ENCODE measurements at regions not wholly inside any gene's neighbourhood (a gene's known extent, or its start where the extent isn't known, plus 50 kb on each side); places are given as distances from the start of the nearest gene placed in this dataset.
"Not testable (repeated sequence)": the region's sequence is repeated elsewhere in the genome, so short reads cannot be mapped to it uniquely, and the experiment has no call there.

DNA sequence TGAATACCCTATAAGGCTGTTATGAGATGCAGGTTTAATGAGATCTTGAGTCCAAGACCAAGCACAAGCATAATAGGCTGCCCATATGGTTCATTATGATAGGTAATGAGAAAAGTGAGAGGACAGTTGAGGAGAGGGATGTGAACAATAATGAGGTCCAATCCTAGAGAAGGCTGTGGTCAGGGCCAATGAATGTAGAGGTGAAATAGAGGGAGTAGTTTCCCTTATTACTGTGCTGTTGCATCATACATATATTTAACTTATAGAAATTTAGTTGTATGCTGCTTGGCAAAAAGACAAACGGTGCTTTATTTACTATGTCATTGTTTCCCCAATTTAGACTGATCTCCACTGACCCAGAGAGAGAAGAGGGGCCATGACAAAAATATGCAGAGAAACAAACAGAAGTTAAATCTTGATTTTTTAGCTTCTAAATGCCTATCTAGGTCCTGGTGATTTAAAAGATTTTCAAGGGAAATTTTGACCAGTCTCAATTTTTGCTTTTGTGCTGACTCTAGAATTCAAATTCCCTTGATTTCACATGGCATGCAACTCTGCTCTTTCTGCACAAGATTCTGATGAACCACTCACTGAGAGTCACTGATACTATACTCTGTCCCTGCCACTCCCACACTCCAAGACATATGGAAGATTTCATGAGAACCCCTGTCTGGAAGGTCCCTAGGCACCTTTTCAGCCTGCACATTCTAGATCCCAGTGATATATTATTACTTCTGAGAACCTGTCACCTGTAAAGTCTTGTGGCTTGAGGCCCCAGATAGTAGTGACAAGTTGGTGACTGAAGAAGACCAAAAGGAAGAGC lies 159.7 kb downstream of the VSIG4 start:
- no peaks in the 10 kb centered on the region for H3K79me2 ChIP-seq (ENCODE audit: insufficient read depth, low read length)
- no peaks in the 10 kb centered on the region for H3K4me1 ChIP-seq (ENCODE audit: insufficient read depth, low read length)
- H3K4me3 ChIP-seq (ENCODE audit: insufficient read depth, low read length): no peak overlapping the region
- no peaks in the 10 kb centered on the region for H3K9me3 ChIP-seq (ENCODE audit: low read depth, low read length)
- H3K27ac ChIP-seq (ENCODE audit: low read depth, low read length): no peak overlapping the region
- no peaks in the 10 kb centered on the region for H3K27me3 ChIP-seq (ENCODE audit: insufficient read depth, low read length)
- no peaks in the 10 kb centered on the region for H3K36me3 ChIP-seq (ENCODE audit: insufficient read depth, low read length)
- no peak overlapping the region for H2AFZ ChIP-seq (ENCODE audit: low read length)
- no peak for DNase-seq (ENCODE audit: insufficient read length, low spot score, missing footprints)
- TF ChIP-seq, protein P1, sequence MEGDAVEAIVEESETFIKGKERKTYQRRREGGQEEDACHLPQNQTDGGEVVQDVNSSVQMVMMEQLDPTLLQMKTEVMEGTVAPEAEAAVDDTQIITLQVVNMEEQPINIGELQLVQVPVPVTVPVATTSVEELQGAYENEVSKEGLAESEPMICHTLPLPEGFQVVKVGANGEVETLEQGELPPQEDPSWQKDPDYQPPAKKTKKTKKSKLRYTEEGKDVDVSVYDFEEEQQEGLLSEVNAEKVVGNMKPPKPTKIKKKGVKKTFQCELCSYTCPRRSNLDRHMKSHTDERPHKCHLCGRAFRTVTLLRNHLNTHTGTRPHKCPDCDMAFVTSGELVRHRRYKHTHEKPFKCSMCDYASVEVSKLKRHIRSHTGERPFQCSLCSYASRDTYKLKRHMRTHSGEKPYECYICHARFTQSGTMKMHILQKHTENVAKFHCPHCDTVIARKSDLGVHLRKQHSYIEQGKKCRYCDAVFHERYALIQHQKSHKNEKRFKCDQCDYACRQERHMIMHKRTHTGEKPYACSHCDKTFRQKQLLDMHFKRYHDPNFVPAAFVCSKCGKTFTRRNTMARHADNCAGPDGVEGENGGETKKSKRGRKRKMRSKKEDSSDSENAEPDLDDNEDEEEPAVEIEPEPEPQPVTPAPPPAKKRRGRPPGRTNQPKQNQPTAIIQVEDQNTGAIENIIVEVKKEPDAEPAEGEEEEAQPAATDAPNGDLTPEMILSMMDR (IDR thresholded peaks at IDR 0.05; ENCODE audit: extremely low read depth, low read depth, low read length): no peak
- no peaks in the 10 kb centered on the region for H4K20me1 ChIP-seq (ENCODE audit: insufficient read depth, low read length)
- H3K4me2 ChIP-seq (ENCODE audit: insufficient read depth, low read length): no peak overlapping the region

GRCh38 chrX:65878456-65878855 lies 161.4 kb downstream of the VSIG4 start:
- Histone ChIP-seq H3K9me3 (ENCODE audit: low read depth, low read length) (no peaks in the 10 kb centered on the region), H3K4me2 (ENCODE audit: insufficient read depth, low read length) (no peak overlapping the region), H3K27ac (ENCODE audit: low read depth, low read length) (no peak overlapping the region), H3K27me3 (ENCODE audit: insufficient read depth, low read length) (no peaks in the 10 kb centered on the region), H3K79me2 (ENCODE audit: insufficient read depth, low read length) (no peaks in the 10 kb centered on the region), H3K4me3 (ENCODE audit: insufficient read depth, low read length) (no peak overlapping the region), H3K4me1 (ENCODE audit: insufficient read depth, low read length) (no peaks in the 10 kb centered on the region), H3K36me3 (ENCODE audit: insufficient read depth, low read length) (no peaks in the 10 kb centered on the region), H4K20me1 (ENCODE audit: insufficient read depth, low read length) (no peaks in the 10 kb centered on the region), H2AFZ (ENCODE audit: low read length) (no peak overlapping the region)
- DNase-seq (ENCODE audit: insufficient read length, low spot score, missing footprints): no peak
- TF ChIP-seq, protein P1 (IDR thresholded peaks at IDR 0.05; ENCODE audit: extremely low read depth, low read depth, low read length): no peak

DNA sequence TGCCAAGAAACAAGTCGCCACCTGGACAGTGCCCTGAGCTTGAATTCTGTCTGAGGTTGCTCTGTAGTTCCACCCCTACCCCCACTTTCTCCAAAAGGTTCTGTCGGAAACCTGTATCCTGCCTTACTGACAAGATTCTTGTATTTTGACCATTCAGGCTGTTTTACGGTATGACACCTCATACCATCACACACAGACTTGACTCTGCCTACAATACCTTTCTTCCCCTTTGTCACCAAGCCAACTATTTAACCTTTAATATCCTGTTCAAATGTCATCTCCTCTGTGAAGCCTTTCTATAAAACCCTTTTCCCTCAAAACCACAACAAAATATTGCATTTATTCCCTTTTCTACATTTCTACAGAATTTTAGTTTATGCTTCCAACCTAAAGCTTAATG lies 161.9 kb downstream of the VSIG4 start:
- Histone ChIP-seq H3K4me1 (ENCODE audit: insufficient read depth, low read length) (no peaks in the 10 kb centered on the region), H3K36me3 (ENCODE audit: insufficient read depth, low read length) (no peaks in the 10 kb centered on the region), H3K9me3 (ENCODE audit: low read depth, low read length) (no peaks in the 10 kb centered on the region), H3K4me3 (ENCODE audit: insufficient read depth, low read length) (no peak overlapping the region), H2AFZ (ENCODE audit: low read length) (no peak overlapping the region), H3K27me3 (ENCODE audit: insufficient read depth, low read length) (no peaks in the 10 kb centered on the region), H3K4me2 (ENCODE audit: insufficient read depth, low read length) (no peak overlapping the region), H4K20me1 (ENCODE audit: insufficient read depth, low read length) (no peaks in the 10 kb centered on the region), H3K27ac (ENCODE audit: low read depth, low read length) (no peak overlapping the region), H3K79me2 (ENCODE audit: insufficient read depth, low read length) (no peaks in the 10 kb centered on the region)
- TF ChIP-seq, protein P1 (IDR thresholded peaks at IDR 0.05; ENCODE audit: extremely low read depth, low read depth, low read length): no peak
- DNase-seq (ENCODE audit: insufficient read length, low spot score, missing footprints): no peak

- not testable (repeated sequence) for H3K79me2 ChIP-seq (ENCODE audit: insufficient read depth, low read length); H4K20me1 ChIP-seq (ENCODE audit: insufficient read depth, low read length)
Measured at GRCh38 chrX:65875614-65876013, 164.3 kb downstream of the VSIG4 start.

More at GRCh38 chrX:65875614-65876013, 164.3 kb downstream of the VSIG4 start:
- not testable (repeated sequence) for H3K27ac ChIP-seq (ENCODE audit: low read depth, low read length); H3K4me3 ChIP-seq (ENCODE audit: insufficient read depth, low read length); H2AFZ ChIP-seq (ENCODE audit: low read length); DNase-seq (ENCODE audit: insufficient read length, low spot score, missing footprints); H3K36me3 ChIP-seq (ENCODE audit: insufficient read depth, low read length); H3K4me2 ChIP-seq (ENCODE audit: insufficient read depth, low read length); H3K4me1 ChIP-seq (ENCODE audit: insufficient read depth, low read length); H3K27me3 ChIP-seq (ENCODE audit: insufficient read depth, low read length); H3K9me3 ChIP-seq (ENCODE audit: low read depth, low read length)
